ENCODE measurements at regions not wholly inside any gene's neighbourhood (a gene's known extent, or its start where the extent isn't known, plus 50 kb on each side); places are given as distances from the start of the nearest gene placed in this dataset.

DNA sequence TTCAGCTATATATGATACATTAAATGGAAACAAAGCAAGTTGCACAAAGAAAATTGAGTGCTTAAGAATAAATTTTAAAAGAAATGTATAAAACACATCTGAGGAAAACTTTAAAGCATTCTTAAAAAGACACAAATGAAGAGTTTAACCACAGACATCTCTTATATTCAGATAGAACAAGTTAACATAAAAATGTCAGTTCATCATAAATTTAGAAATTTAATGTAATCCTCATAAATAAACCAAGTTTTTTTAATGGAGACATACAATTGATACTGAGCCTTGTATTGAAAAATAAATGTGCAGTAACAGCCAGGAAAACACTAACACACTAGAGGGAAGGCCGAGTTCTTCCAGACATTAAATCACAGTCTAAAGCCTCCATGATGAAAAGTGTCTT is 243.9 kb upstream of the MKLN1 start:
- no peak for TF ChIP-seq POLR2A (IDR thresholded peaks at IDR 0.05)
- TF ChIP-seq, protein P1, sequence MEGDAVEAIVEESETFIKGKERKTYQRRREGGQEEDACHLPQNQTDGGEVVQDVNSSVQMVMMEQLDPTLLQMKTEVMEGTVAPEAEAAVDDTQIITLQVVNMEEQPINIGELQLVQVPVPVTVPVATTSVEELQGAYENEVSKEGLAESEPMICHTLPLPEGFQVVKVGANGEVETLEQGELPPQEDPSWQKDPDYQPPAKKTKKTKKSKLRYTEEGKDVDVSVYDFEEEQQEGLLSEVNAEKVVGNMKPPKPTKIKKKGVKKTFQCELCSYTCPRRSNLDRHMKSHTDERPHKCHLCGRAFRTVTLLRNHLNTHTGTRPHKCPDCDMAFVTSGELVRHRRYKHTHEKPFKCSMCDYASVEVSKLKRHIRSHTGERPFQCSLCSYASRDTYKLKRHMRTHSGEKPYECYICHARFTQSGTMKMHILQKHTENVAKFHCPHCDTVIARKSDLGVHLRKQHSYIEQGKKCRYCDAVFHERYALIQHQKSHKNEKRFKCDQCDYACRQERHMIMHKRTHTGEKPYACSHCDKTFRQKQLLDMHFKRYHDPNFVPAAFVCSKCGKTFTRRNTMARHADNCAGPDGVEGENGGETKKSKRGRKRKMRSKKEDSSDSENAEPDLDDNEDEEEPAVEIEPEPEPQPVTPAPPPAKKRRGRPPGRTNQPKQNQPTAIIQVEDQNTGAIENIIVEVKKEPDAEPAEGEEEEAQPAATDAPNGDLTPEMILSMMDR (IDR thresholded peaks at IDR 0.05): no peak
